HG03342 (cell line): ENCODE measurements at regions not wholly inside any gene's neighbourhood (a gene's known extent, or its start where the extent isn't known, plus 50 kb on each side); places are given as distances from the start of the nearest gene placed in this dataset.
"Not testable (repeated sequence)": the region's sequence is repeated elsewhere in the genome, so short reads cannot be mapped to it uniquely, and the experiment has no call there.

Experiments used
- ATAC-seq: cut with Tn5 transposase; IDR thresholded peaks from one replicate; pipeline ENCODE4 v1.9.1; 2021; ENCODE audit warnings: mild to moderate bottlenecking, moderate library complexity; ENCODE audit not compliant: unreplicated experiment

DNA sequence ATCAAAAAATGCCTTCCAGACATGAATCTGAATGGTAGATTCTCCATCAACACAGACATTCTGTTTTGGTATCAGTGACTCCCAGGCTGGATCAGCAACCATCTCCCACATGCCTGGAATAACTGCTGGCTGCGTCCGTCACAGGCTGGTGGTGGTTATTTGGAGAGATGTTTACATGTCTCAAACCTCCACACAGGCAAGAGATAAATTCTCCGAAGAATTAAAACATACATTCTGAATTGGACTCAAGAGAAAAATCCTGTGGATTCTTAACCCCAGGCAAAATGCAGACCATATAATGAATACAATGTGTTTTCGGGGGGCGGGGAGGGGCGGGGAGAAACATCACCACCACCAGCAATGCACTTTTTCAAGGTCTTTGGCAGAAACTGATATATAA lies 108.2 kb downstream of the THBS2 start:
- no peak for ATAC-seq

DNA sequence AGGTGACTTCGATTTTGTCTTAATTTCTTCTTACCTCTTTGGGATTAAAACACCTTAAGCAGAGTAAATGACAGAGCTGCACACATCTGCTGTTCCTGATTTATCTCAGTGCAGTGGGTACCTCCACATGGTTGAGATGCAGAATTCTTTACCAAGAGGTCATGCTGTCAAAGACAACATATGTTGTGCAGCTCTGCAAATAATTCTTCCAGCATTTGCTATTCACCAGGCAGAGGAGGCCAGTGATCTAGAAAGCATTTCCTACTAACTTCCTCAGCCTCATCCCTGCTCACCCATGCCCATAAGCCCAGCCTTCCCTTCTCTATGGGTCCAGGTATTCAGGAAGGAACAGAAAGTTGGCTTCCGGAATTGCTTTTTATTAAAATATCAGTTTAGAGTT lies 109.3 kb downstream of the THBS2 start:
- ATAC-seq: no peak

DNA sequence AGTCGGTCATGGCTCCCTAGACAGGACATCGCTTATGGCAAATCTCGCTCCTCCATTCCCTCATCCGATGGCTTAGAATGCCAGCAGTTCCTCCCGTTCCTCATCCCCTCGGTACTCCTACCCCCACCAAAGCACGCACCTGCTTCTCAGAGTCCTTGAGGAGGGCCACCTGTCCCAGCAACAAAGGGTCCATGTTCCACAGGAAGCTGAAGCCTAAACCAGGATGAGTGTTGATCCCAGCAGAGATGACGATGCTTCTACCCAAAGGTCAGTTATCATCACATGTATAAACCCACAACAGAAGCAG lies 111.2 kb downstream of the THBS2 start:
- no peak for ATAC-seq

DNA sequence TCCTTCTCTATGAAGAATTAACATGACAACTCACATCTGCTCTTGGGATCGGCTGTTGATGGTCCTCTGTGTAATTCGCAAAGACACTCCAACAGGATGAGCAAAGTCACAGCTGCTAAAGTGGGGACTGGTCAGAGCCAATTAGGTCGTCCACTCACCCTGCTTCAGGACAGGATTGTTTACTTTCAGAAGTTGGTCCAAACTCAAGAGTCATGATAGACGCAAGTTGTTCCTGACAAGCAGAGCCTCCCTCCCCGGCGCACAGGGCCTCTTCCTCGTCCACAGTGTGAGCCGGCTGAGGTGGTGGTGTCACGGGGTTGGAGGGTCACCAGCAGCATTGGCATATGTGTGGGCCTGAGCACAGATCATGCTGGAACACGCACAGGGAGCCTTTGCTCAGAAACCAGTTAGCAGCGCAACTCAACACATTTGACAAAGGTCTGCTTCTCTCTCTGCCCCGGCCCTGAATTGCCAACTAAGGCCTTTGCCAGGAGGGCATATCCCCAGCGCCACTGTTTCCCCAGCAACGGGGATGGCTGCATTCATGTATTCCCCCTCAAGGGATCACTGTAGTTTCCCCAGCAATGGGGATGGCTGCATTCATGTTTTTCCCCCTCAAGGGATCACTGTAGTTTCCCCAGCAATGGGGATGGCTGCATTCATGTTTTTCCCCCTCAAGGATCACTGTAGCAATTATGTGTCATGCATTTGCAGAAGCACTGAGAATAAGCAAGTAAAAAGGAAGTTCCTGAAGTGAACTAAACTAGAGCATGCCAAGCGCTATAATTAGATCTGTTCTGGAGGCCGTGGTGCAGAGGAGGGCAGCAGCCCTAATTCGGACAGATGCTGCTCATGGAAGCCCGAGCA lies 111.7 kb downstream of the THBS2 start:
- no peak for ATAC-seq

DNA sequence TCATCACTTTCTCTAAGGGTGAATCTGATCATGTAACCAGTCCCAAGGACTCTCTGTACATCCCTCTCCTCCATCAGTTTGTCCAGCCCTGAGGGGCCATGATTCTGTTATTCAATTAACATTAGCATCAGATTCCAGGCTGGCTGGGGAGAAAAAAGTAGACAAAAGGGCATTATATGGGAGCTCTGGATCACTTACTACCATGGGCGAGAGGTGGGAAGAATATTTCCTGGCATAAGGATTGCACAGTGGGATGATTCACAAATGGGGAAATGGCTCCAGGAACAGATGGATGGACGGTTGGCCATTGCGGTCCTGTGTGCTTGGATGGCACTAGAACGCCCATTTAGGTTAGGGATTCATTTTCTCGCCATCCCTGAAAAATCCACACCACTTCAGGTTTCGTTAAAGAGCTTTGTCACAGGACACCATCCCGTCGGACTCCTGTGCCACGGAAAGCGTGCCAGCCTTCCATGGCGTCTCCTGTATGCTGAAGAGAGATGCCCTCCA lies 112.6 kb downstream of the THBS2 start:
- ATAC-seq: no peak

DNA sequence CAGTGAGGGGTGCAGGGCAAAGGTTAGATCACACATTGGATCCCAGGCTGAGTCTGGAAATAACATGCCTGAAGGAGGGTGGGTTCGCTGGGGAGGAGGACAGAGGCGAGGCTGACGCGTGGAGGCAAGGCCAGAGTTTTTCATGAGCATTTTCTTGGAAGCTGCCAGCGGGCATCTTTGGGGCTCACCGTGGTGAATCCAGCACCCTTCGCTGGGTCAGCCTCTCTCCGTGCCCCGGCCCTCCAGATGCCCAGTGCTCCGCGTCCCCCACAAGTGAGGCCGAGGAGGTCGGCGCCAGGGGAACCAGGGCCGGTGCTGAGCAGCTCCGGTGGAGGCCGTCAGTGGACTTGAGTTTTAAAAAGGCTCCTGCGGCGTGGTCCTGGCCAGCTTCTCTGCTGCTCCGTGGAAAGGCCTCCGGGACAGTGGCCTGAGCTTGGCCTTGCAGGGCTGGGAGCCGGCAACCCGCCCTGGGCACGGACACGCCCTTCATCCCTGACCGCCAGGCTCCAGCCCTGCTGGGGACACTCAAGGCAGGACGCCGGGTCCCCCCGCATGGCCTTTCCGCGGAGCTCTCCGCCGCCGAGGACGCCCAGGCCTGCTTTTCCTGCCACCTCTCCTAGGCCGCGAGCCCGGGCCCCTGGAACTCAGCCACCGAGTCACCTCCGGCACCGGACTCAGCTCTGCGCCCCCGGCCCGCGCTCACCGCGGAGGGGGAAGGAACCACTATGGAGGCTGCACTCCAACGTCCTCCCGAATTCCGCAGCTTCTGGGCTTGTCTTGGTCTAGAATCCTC lies 114.3 kb downstream of the THBS2 start:
- no peak for ATAC-seq

DNA sequence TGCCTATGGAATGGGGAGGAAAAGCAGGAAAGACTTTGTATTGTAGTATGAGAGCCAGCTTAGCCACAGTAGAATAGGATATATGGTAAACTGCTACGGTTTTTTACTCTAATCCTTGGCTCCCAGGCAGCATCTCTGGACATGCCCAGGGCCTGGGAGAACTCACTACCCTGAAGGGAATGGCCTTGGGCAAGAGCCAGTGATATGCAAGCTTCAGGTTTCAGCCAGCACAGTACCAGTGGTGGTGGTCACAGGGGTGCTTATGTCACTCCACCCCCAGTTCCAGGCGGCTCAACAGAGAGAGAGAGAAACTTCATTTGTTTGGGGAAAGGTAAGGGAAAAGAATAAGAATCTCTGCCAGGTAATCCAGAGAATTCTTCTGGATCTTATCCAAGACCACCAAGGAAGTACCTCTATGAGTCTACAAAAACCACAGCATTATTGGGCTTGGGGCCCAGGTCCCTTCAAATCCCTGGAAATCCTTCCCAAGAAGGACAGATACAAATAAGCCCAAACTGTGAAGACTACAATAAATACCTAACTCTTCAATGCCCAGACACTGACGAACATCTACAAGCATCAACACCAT lies 121.2 kb downstream of the THBS2 start:
- no peak for ATAC-seq

DNA sequence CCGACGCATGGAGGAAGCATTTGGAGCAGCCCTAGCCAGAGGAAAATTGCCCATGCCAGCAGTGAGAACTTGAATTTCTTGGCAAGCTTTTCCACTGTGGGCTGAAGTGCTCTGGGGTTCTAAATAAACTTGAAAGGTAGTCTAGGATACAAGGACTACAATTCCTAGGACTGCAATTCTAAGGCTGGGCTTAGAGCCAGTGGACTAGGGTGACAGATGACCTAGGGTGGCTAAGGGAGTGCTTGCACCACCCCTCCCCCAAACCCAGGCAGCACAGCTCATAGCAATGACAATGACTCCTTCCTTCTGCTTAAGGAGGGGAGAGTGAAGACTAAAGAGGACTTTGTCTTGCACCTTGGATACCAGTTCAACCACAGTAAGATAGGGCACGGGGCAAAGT lies 122.3 kb downstream of the THBS2 start:
- no peak for ATAC-seq

DNA sequence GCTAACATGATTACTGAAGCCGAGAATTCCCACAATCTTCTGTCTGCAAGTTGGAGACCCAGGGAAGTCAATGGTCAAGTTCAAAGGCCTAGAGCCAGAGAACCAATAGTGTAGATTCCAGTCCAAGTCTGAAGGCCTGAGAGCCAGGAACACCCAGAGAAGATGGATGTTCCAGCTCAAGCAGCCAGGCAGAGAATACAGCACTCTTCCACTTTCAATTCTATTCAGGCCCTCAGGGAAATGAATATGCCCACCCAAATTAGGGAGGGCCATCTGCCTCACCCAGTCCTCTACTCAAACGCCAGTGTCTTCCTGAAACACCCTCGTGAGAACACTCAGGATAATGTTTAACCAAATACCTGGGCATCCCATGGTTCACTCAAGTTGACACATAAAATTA lies 123.5 kb downstream of the THBS2 start:
- no peak for ATAC-seq

DNA sequence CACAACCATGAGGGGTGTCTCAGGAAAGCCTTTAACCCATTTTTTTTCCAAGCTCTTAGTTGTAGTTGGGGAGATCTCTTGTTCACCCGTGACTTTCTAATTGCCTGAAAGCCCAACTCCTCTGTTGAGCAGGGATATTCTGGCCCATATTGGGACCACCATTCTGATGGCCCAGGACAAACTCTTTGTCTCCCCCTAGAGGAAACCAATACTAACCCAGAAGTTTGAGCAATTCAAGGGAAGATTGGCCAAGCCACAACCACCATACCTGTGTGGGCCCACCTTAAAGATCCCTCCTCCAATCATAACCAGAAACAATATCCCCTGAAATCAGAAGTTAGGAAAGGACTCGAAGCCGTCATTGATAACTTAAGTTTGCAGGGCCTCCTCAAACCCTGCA lies 132.6 kb downstream of the THBS2 start:
- ATAC-seq: no peak

DNA sequence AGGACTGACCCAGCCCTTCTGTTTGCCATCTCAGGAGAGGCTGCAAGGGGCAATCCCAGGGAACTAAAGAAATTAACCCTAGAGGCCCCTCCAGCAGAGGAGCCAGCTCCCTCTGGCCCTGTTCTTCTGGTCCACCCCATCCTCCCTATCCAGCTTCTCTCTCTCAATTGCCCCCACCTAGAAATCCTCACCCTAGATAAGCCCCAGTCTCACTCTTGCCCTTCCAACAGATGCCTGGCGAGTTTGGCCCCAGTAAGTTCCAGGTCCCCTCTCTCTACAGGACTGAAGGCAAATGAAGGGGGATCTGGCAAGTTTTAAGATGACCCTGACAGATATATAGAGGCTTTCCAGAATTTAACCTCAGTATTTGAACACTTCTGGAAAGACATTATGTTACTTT lies 134.0 kb downstream of the THBS2 start:
- ATAC-seq: no peak

DNA sequence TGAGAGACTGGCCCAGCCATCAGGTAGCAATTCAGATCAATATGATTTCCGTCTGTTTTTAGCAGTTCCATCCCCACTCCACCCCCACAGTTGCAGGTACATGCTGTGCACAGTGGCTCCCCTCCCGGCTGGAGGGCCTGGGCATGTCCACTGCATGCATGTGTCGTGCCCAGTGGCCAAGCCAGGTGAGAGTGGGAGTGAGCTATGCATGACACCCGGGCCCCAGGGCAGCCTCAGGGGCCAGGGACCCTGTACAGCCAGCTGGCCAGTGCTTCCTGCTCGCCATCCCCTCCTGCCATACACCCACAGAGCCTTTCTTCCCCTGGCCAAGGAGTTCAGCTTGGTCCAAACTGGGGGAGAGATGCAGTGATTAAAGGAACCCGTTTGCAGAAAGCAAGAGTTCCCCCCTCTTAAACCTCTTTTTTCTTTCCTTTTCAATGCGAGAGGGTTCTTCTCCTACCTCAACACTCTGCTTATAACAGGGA lies 135.3 kb downstream of the THBS2 start:
- ATAC-seq: no peak

DNA sequence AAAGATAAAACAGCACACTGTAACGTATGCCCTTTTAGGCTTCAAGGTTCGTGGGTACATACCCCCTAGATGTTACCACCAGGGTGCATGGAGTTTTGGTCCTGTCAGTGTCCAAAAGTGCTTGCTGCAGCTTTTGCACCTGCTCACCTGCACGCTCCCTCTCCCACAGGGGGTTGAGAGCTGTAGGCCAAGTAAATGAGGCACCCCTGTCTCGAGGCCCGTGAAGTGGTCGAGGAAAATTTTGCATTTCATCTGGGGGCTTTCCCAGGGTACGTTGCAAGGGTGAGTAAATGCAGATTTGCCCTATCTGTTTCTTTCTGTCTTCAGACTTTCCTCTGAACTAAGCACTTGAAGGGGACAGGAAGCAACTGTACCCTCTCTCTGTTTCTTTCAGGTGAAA lies 136.0 kb downstream of the THBS2 start:
- ATAC-seq: no peak

DNA sequence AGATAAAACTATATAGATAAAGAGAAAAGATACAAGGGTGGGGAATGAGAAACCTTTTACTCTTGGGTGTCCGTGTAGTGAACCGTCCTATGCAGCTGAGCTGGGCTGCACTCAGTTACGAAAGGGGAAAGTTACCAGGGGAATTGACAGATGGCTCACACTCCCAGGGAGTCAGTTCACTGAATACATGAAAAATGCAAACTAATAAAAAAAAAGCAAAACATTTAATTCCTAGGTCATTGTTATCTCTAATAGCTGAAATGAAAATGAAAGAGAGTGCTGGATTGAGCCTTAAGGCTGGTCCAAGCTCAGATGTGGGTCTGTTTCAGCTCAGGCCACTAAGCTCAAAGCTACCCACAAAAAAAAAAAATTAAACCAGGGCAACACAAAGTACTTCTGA lies 138.0 kb downstream of the THBS2 start:
- ATAC-seq: peak; percentile 28

DNA sequence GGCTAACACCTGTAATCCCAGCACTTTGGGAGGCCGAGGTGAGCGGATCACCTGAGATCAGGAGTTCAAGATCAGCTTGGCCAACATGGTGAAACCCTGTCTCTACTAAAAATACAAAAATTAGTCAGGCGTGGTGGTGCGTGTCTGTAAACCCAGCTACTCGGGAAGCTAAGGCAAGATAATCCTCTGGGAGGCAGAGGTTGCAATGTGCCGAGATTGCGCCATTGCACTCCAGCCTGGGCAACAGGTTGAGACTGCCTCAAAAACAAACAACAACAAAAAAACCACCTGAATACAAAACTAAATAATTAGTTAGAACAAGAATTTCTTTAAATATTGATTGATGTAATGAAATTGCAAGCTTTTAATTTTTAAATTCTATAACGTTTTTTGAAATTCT lies 139.0 kb downstream of the THBS2 start:
- not testable (repeated sequence) for ATAC-seq

DNA sequence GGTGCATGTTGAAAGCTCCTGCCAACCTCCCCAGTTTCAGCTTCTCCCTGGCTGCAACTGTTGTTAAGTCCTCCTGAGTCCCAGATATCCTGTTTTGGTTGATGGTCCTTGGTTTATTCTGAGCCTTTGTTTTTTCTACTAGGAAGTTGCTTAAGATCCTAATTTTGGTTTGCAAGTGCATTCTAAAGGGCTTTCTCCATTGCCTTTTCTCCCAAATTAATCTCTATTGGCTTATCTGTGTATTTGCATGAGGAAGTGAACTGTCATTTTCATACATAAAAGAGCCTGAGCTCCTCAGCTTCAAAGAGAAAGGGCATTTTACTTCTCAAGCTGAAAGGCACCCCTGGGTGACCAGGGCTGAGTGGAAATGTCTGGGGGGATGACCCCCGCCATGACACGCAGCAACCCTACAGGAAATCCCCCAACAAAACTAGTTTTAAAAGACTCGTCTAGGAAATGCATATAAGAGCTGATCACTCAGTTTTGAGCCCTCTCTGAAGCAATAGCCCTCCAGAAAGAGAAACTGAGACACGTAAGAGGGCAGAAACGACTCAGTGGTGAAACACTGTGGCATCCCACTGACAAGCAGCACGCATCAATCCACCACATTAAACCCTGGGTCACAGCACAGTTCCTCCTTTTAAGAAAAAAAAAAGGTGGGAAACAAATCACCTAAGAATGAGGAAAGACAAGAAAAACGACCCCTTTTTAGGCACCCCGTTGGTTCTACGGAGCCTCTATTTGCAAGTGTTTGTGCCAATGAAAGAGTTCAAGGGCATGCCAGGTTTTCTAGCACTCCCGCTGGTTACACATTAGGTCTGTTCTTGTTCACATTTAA lies 140.9 kb downstream of the THBS2 start:
- peak; percentile 81 for ATAC-seq

DNA sequence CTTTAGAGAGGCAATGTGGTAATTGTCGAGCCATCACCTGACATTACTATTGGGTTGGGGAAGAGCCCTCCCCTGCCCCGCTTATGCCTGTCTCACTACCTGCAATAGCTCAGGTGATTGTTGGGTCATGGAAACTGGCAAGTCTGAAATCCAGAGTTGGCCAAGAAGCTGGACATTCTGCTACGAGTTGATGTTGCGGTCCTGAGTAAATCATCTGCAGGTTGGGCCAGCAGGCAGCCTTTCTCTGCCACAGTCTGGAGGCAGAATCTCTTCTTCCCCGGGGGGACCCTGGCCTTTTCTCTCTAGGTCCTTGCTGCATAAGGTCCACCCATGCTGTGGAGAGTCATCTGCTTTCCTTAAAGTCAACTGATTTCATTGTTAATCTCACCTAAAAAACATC lies 142.4 kb downstream of the THBS2 start:
- ATAC-seq: no peak

DNA sequence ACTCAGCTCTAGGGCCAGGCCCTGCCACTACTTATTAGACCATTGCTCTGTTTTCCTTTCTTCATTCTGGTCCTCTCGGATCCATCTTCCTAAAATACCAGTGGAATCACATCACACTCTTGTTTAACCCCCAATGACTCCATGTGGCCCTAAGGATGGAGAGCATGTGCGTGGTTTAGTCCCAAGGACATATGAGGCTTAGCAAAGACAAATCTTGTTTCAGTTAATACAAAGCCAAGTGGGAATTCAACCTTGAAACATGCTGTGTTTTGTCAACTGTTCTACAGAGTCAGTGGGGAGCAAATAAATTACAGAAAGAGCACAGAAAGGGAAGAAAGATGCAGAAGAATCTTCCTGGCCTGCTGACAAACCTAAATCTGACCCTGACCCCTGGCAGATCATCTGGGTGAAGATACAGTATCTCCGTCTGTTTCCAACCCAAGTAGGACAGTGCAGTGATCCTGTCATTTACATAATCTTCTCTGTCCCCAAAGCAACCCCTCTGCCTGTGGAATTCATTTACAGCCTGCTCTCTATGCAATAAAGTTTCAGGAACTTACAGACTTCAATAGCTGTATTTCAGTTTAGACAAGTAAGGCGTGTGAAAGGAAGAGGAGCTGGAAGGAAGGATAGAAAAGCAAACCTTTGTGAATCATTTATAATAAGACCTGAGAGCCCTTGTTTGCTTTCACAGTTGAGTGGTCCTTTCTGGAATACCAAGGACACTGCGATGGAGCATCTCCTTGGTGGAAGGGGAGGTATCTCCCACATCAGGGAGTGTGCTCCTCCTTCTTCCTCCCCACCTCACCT lies 144.0 kb downstream of the THBS2 start:
- ATAC-seq: no peak

DNA sequence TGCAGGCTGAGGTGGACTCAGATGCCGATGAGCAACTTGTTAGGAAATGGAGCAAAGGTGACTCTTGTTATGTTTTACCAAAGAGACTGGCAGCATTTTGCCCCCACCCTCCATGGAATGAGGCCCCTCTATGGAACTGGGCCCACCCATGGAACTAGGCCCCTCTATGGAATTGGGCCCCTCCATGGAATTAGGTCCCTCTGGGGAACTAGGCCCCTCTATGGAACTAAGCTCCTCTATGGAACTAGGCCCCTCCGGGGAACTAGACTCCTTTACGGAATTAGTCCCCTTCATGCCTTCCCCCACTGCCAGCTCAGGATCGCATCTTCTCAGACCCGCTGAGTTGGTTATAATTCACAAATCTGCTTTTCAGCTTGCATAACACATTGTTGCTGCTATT lies 144.9 kb downstream of the THBS2 start:
- no peak for ATAC-seq

DNA sequence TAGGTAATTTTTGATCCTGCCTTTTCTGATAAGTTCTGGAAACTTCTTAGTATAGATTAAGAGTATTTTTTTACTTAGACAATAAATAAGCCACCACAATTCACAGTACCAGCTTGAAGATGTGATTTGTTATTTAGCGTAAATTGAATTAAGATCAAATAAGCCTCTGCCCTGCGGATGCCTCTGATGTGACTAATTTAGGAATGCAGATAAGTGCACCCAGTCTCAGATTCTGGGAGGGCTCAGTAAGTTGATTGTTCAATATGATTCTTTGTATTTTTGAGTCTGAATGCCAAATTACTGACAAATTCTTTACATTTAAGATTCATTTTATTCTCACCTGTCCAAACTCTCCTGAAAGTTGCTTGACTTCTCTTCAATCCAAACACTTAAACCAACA lies 147.5 kb downstream of the THBS2 start:
- ATAC-seq: no peak
